ENCODE measurements at regions not wholly inside any gene's neighbourhood (a gene's known extent, or its start where the extent isn't known, plus 50 kb on each side); places are given as distances from the start of the nearest gene placed in this dataset.

GRCh38 chr13:51027644-51028043 is 83.4 kb downstream of the C13orf42 start:
- Histone ChIP-seq H3K36me3 (ENCODE audit: insufficient read depth, low read length) (no peaks in the 10 kb centered on the region), H3K4me3 (ENCODE audit: low read length) (no peak overlapping the region), H3K4me2 (ENCODE audit: low read length) (no peak overlapping the region), H3K27me3 (ENCODE audit: control insufficient read depth, insufficient read depth, low read length) (peaks cover 46% of the 10 kb centered on the region), H3K9ac (ENCODE audit: low read depth, low read length) (no peak overlapping the region), H3K4me1 (ENCODE audit: control insufficient read depth, insufficient read depth, low read length) (no peaks in the 10 kb centered on the region), H3K9me3 (replicated peaks; ENCODE audit: low read length) (peaks cover 3% of the 10 kb centered on the region)

- no peaks in the 10 kb centered on the region for H3K36me3 ChIP-seq (ENCODE audit: insufficient read depth, low read length)
- H3K4me3 ChIP-seq (ENCODE audit: low read length), result no peak overlapping the region
- no peak overlapping the region for H3K4me2 ChIP-seq (ENCODE audit: low read length)
- H3K4me1 ChIP-seq (ENCODE audit: control insufficient read depth, insufficient read depth, low read length), result no peaks in the 10 kb centered on the region
- no peak overlapping the region for H3K9ac ChIP-seq (ENCODE audit: low read depth, low read length)
- peaks cover 53% of the 10 kb centered on the region for H3K27me3 ChIP-seq (ENCODE audit: control insufficient read depth, insufficient read depth, low read length)
- H3K9me3 ChIP-seq (replicated peaks; ENCODE audit: low read length), result peaks cover 3% of the 10 kb centered on the region
Observed at GRCh38 chr13:51026016-51026415, 85.1 kb downstream of the C13orf42 start.

GRCh38 chr13:51025245-51025905 is 85.7 kb downstream of the C13orf42 start:
- Histone ChIP-seq H3K27me3 (ENCODE audit: control insufficient read depth, insufficient read depth, low read length) (peaks cover 59% of the 10 kb centered on the region), H3K4me3 (ENCODE audit: low read length) (no peak overlapping the region), H3K4me2 (ENCODE audit: low read length) (no peak overlapping the region), H3K9me3 (replicated peaks; ENCODE audit: low read length) (peaks cover 3% of the 10 kb centered on the region), H3K9ac (ENCODE audit: low read depth, low read length) (no peak overlapping the region), H3K36me3 (ENCODE audit: insufficient read depth, low read length) (no peaks in the 10 kb centered on the region), H3K4me1 (ENCODE audit: control insufficient read depth, insufficient read depth, low read length) (no peaks in the 10 kb centered on the region)

GRCh38 chr13:51021811-51022210 is 89.3 kb downstream of the C13orf42 start:
- Histone ChIP-seq H3K4me1 (ENCODE audit: control insufficient read depth, insufficient read depth, low read length) (no peaks in the 10 kb centered on the region), H3K36me3 (ENCODE audit: insufficient read depth, low read length) (no peaks in the 10 kb centered on the region), H3K4me3 (ENCODE audit: low read length) (no peak overlapping the region), H3K9ac (ENCODE audit: low read depth, low read length) (no peak overlapping the region), H3K27me3 (ENCODE audit: control insufficient read depth, insufficient read depth, low read length) (peaks cover 66% of the 10 kb centered on the region), H3K9me3 (replicated peaks; ENCODE audit: low read length) (peaks cover 3% of the 10 kb centered on the region), H3K4me2 (ENCODE audit: low read length) (no peak overlapping the region)

GRCh38 chr13:51020600-51020999 is 90.5 kb downstream of the C13orf42 start:
- Histone ChIP-seq H3K9me3 (replicated peaks; ENCODE audit: low read length) (peaks cover 3% of the 10 kb centered on the region), H3K27me3 (ENCODE audit: control insufficient read depth, insufficient read depth, low read length) (peaks cover 56% of the 10 kb centered on the region), H3K9ac (ENCODE audit: low read depth, low read length) (no peak overlapping the region), H3K4me2 (ENCODE audit: low read length) (no peak overlapping the region), H3K4me3 (ENCODE audit: low read length) (no peak overlapping the region), H3K4me1 (ENCODE audit: control insufficient read depth, insufficient read depth, low read length) (no peaks in the 10 kb centered on the region), H3K36me3 (ENCODE audit: insufficient read depth, low read length) (no peaks in the 10 kb centered on the region)

GRCh38 chr13:51019026-51019425 is 92.0 kb downstream of the C13orf42 start:
- Histone ChIP-seq H3K9me3 (replicated peaks; ENCODE audit: low read length) (peaks cover under 1% of the 10 kb centered on the region), H3K36me3 (ENCODE audit: insufficient read depth, low read length) (no peaks in the 10 kb centered on the region), H3K4me3 (ENCODE audit: low read length) (no peak overlapping the region), H3K27me3 (ENCODE audit: control insufficient read depth, insufficient read depth, low read length) (peaks cover 41% of the 10 kb centered on the region), H3K4me1 (ENCODE audit: control insufficient read depth, insufficient read depth, low read length) (no peaks in the 10 kb centered on the region), H3K9ac (ENCODE audit: low read depth, low read length) (no peak overlapping the region), H3K4me2 (ENCODE audit: low read length) (no peak overlapping the region)

GRCh38 chr13:51017516-51017915 is 93.6 kb downstream of the C13orf42 start:
- Histone ChIP-seq H3K36me3 (ENCODE audit: insufficient read depth, low read length) (no peaks in the 10 kb centered on the region), H3K9me3 (replicated peaks; ENCODE audit: low read length) (no peaks in the 10 kb centered on the region), H3K9ac (ENCODE audit: low read depth, low read length) (no peak overlapping the region), H3K4me2 (ENCODE audit: low read length) (no peak overlapping the region), H3K27me3 (ENCODE audit: control insufficient read depth, insufficient read depth, low read length) (peaks cover 39% of the 10 kb centered on the region), H3K4me3 (ENCODE audit: low read length) (no peak overlapping the region), H3K4me1 (ENCODE audit: control insufficient read depth, insufficient read depth, low read length) (no peaks in the 10 kb centered on the region)

- peaks cover 32% of the 10 kb centered on the region for H3K27me3 ChIP-seq (ENCODE audit: control insufficient read depth, insufficient read depth, low read length)
- H3K9ac ChIP-seq (ENCODE audit: low read depth, low read length), result no peak overlapping the region
- H3K36me3 ChIP-seq (ENCODE audit: insufficient read depth, low read length), result no peaks in the 10 kb centered on the region
- H3K9me3 ChIP-seq (replicated peaks; ENCODE audit: low read length), result no peaks in the 10 kb centered on the region
- H3K4me2 ChIP-seq (ENCODE audit: low read length), result no peak overlapping the region
- no peak overlapping the region for H3K4me3 ChIP-seq (ENCODE audit: low read length)
- H3K4me1 ChIP-seq (ENCODE audit: control insufficient read depth, insufficient read depth, low read length), result no peaks in the 10 kb centered on the region
Observed at GRCh38 chr13:51015973-51016372, 95.1 kb downstream of the C13orf42 start.

- Histone ChIP-seq H3K36me3 (ENCODE audit: insufficient read depth, low read length) (no peaks in the 10 kb centered on the region), H3K9ac (ENCODE audit: low read depth, low read length) (no peak overlapping the region), H3K4me3 (ENCODE audit: low read length) (no peak overlapping the region), H3K4me1 (ENCODE audit: control insufficient read depth, insufficient read depth, low read length) (peaks cover 20% of the 10 kb centered on the region), H3K4me2 (ENCODE audit: low read length) (no peak overlapping the region), H3K9me3 (replicated peaks; ENCODE audit: low read length) (no peaks in the 10 kb centered on the region), H3K27me3 (ENCODE audit: control insufficient read depth, insufficient read depth, low read length) (peaks cover 9% of the 10 kb centered on the region)
Observed at GRCh38 chr13:51009597-51009996, 100.0 kb downstream of the RNASEH2B start.

GRCh38 chr13:51007216-51007615 is 97.6 kb downstream of the RNASEH2B start:
- Histone ChIP-seq H3K4me1 (ENCODE audit: control insufficient read depth, insufficient read depth, low read length) (peaks cover 20% of the 10 kb centered on the region), H3K9me3 (replicated peaks; ENCODE audit: low read length) (no peaks in the 10 kb centered on the region), H3K4me3 (ENCODE audit: low read length) (no peak overlapping the region), H3K27me3 (ENCODE audit: control insufficient read depth, insufficient read depth, low read length) (peaks cover 20% of the 10 kb centered on the region), H3K9ac (ENCODE audit: low read depth, low read length) (no peak overlapping the region), H3K36me3 (ENCODE audit: insufficient read depth, low read length) (no peaks in the 10 kb centered on the region), H3K4me2 (ENCODE audit: low read length) (no peak overlapping the region)

GRCh38 chr13:51006067-51006845 is 96.7 kb downstream of the RNASEH2B start:
- Histone ChIP-seq H3K27me3 (ENCODE audit: control insufficient read depth, insufficient read depth, low read length) (peaks cover 25% of the 10 kb centered on the region), H3K4me3 (ENCODE audit: low read length) (no peak overlapping the region), H3K36me3 (ENCODE audit: insufficient read depth, low read length) (no peaks in the 10 kb centered on the region), H3K4me2 (ENCODE audit: low read length) (no peak overlapping the region), H3K9me3 (replicated peaks; ENCODE audit: low read length) (no peaks in the 10 kb centered on the region), H3K4me1 (ENCODE audit: control insufficient read depth, insufficient read depth, low read length) (peaks cover 20% of the 10 kb centered on the region), H3K9ac (ENCODE audit: low read depth, low read length) (no peak overlapping the region)

Measured in skeletal muscle satellite cell (primary cell).